ENCODE measurements at regions not wholly inside any gene's neighbourhood (a gene's known extent, or its start where the extent isn't known, plus 50 kb on each side); places are given as distances from the start of the nearest gene placed in this dataset.

- no CpG with 5 or more reads among the region's 1 CpG for WGBS (ENCODE audit: insufficient coverage)
- H4K20me1 ChIP-seq (ENCODE audit: control insufficient read depth, insufficient read depth, low read length, poor library complexity, severe bottlenecking), result no peaks in the 10 kb centered on the region
- no peaks in the 10 kb centered on the region for H3K36me3 ChIP-seq (replicated peaks in 1 of 2; ENCODE audit: control extremely low read depth in 1 of 2, control insufficient read depth in 1 of 2, extremely low read depth in 1 of 2, insufficient read depth in 2 of 2, low read length in 1 of 2)
- peaks cover 2% of the 10 kb centered on the region for H3K27me3 Mint-ChIP-seq
- H3K27ac ChIP-seq (ENCODE audit: low read length in 2 of 2), result no peak overlapping the region
- ChIA-PET CTCF (no interaction called here), POLR2A (no interaction called here)
- H3K4me3 ChIP-seq (ENCODE audit: control extremely low read depth in 1 of 5, extremely low read depth in 1 of 5, insufficient read depth in 1 of 5, low read depth in 2 of 5, low read length in 4 of 5), result no peak overlapping the region
- no peak overlapping the region for H3K9ac ChIP-seq (ENCODE audit: low read length)
- H2AFZ ChIP-seq (ENCODE audit: insufficient read depth, low read depth, low read length, poor library complexity, severe bottlenecking), result no peak overlapping the region
- peaks cover 0 to 1% (median 0%) of the 10 kb centered on the region in 4 experiments for H3K27me3 ChIP-seq (replicated peaks in 1 of 4; ENCODE audit: control extremely low read depth in 1 of 4, control insufficient read depth in 3 of 4, insufficient read depth in 4 of 4, low read length in 3 of 4)
- H3K4me2 ChIP-seq (replicated peaks; ENCODE audit: low read depth, low read length, poor library complexity, severe bottlenecking), result no peak overlapping the region
- no peaks in the 10 kb centered on the region for H3K4me1 Mint-ChIP-seq
- intact Hi-C loops (cut with micrococcal nuclease), result no loop called here
- DNase-seq, result no peak
- no peaks in the 10 kb centered on the region for H3K9me3 ChIP-seq (ENCODE audit: control extremely low read depth in 1 of 3, control insufficient read depth in 2 of 3, insufficient read depth in 1 of 3, low read length in 2 of 3)
- no peaks in the 10 kb centered on the region for H3K9me3 Mint-ChIP-seq (ENCODE audit: insufficient read depth)
- H3K27ac Mint-ChIP-seq, result no peak overlapping the region
- no peak for TF ChIP-seq CTCF (IDR thresholded peaks at IDR 0.05)
- TF ChIP-seq EZH2 (IDR thresholded peaks at IDR 0.05; ENCODE audit: borderline replicate concordance, insufficient read depth, low read depth, low read length, poor library complexity, severe bottlenecking), result no peak
- no peak for ATAC-seq (ENCODE audit: low read depth)
- no peaks in the 10 kb centered on the region for H3K4me1 ChIP-seq (ENCODE audit: control insufficient read depth in 2 of 2, insufficient read depth in 2 of 2, low read length in 2 of 2)
- no peak overlapping the region for H3K4me3 Mint-ChIP-seq
- no peaks in the 10 kb centered on the region for H3K79me2 ChIP-seq (ENCODE audit: control insufficient read depth, insufficient read depth, low read length)
Observed at GRCh38 chr3:18070944-18071343, 328.5 kb upstream of the TBC1D5 start.

- no peak overlapping the region for H3K4me3 ChIP-seq (ENCODE audit: control extremely low read depth in 1 of 5, extremely low read depth in 1 of 5, insufficient read depth in 1 of 5, low read depth in 2 of 5, low read length in 4 of 5)
- no peaks in the 10 kb centered on the region for H3K9me3 ChIP-seq (ENCODE audit: control extremely low read depth in 1 of 3, control insufficient read depth in 2 of 3, insufficient read depth in 1 of 3, low read length in 2 of 3)
- H3K36me3 ChIP-seq (replicated peaks in 1 of 2; ENCODE audit: control extremely low read depth in 1 of 2, control insufficient read depth in 1 of 2, extremely low read depth in 1 of 2, insufficient read depth in 2 of 2, low read length in 1 of 2), result no peaks in the 10 kb centered on the region
- no peaks in the 10 kb centered on the region for H3K4me1 ChIP-seq (ENCODE audit: control insufficient read depth in 2 of 2, insufficient read depth in 2 of 2, low read length in 2 of 2)
- no peak overlapping the region for H2AFZ ChIP-seq (ENCODE audit: insufficient read depth, low read depth, low read length, poor library complexity, severe bottlenecking)
- H4K20me1 ChIP-seq (ENCODE audit: control insufficient read depth, insufficient read depth, low read length, poor library complexity, severe bottlenecking), result no peaks in the 10 kb centered on the region
- Mint-ChIP-seq H3K9me3 (ENCODE audit: insufficient read depth) (no peaks in the 10 kb centered on the region), H3K27ac (no peak overlapping the region), H3K27me3 (no peaks in the 10 kb centered on the region), H3K4me3 (no peak overlapping the region), H3K4me1 (no peaks in the 10 kb centered on the region)
- no peaks in the 10 kb centered on the region for H3K27me3 ChIP-seq (replicated peaks in 1 of 4; ENCODE audit: control extremely low read depth in 1 of 4, control insufficient read depth in 3 of 4, insufficient read depth in 4 of 4, low read length in 3 of 4)
- CTCF ChIA-PET, result no interaction called here
- ATAC-seq (ENCODE audit: low read depth) (no peak), DNase-seq (no peak)
- WGBS (ENCODE audit: insufficient coverage), result no CpG with 5 or more reads among the region's 2 CpGs
- H3K79me2 ChIP-seq (ENCODE audit: control insufficient read depth, insufficient read depth, low read length), result no peaks in the 10 kb centered on the region
- H3K9ac ChIP-seq (ENCODE audit: low read length), result no peak overlapping the region
- H3K27ac ChIP-seq (ENCODE audit: low read length in 2 of 2), result no peak overlapping the region
- H3K4me2 ChIP-seq (replicated peaks; ENCODE audit: low read depth, low read length, poor library complexity, severe bottlenecking), result no peak overlapping the region
- TF ChIP-seq EZH2 (IDR thresholded peaks at IDR 0.05; ENCODE audit: borderline replicate concordance, insufficient read depth, low read depth, low read length, poor library complexity, severe bottlenecking), result no peak
- TF ChIP-seq CTCF (IDR thresholded peaks at IDR 0.05), result no peak
- POLR2A ChIA-PET, result no interaction called here
- intact Hi-C loops (cut with micrococcal nuclease), result no loop called here
Observed at GRCh38 chr3:18070231-18070630, 327.8 kb upstream of the TBC1D5 start.

Data from B cell (primary cell).